GM21723 (cell line): ENCODE measurements at regions not wholly inside any gene's neighbourhood (a gene's known extent, or its start where the extent isn't known, plus 50 kb on each side); places are given as distances from the start of the nearest gene placed in this dataset.

Source experiments
- ATAC-seq: cut with Tn5 transposase; IDR thresholded peaks from one replicate; pipeline ENCODE4 v1.9.1; 2021; ENCODE audit warnings: mild to moderate bottlenecking, moderate library complexity; ENCODE audit not compliant: unreplicated experiment

GRCh38 chr6:95240514-95240913 lies 336.8 kb upstream of the MANEA start:
- no peak for ATAC-seq

GRCh38 chr6:95242560-95242959 lies 334.8 kb upstream of the MANEA start:
- ATAC-seq, result no peak

- ATAC-seq, result no peak
Measured at GRCh38 chr6:95243053-95243452, 334.3 kb upstream of the MANEA start.

- ATAC-seq, result no peak
Measured at GRCh38 chr6:95244751-95245150, 332.6 kb upstream of the MANEA start.

GRCh38 chr6:95248499-95248898 lies 328.8 kb upstream of the MANEA start:
- no peak for ATAC-seq

GRCh38 chr6:95249175-95249574 lies 328.2 kb upstream of the MANEA start:
- no peak for ATAC-seq

- no peak for ATAC-seq
Measured at GRCh38 chr6:95249661-95250060, 327.7 kb upstream of the MANEA start.

- ATAC-seq, result no peak
Measured at GRCh38 chr6:95263840-95264239, 313.5 kb upstream of the MANEA start.

GRCh38 chr6:95266537-95267258 lies 310.6 kb upstream of the MANEA start:
- no peak for ATAC-seq

GRCh38 chr6:95274686-95275235 lies 302.6 kb upstream of the MANEA start:
- no peak for ATAC-seq

- no peak for ATAC-seq
Measured at GRCh38 chr6:95279616-95280015, 297.7 kb upstream of the MANEA start.

- ATAC-seq, result no peak
Measured at GRCh38 chr6:95280686-95281273, 296.6 kb upstream of the MANEA start.

- ATAC-seq, result no peak
Measured at GRCh38 chr6:95285881-95286280, 291.5 kb upstream of the MANEA start.

- ATAC-seq, result no peak
Measured at GRCh38 chr6:95286874-95287273, 290.5 kb upstream of the MANEA start.

- no peak for ATAC-seq
Measured at GRCh38 chr6:95288251-95288650, 289.1 kb upstream of the MANEA start.

GRCh38 chr6:95292011-95292410 lies 285.3 kb upstream of the MANEA start:
- ATAC-seq, result no peak

- ATAC-seq, result no peak
Measured at GRCh38 chr6:95293257-95293656, 284.1 kb upstream of the MANEA start.

GRCh38 chr6:95294043-95294442 lies 283.3 kb upstream of the MANEA start:
- no peak for ATAC-seq

- no peak for ATAC-seq
Measured at GRCh38 chr6:95309545-95309944, 267.8 kb upstream of the MANEA start.

- ATAC-seq, result no peak
Measured at GRCh38 chr6:95318137-95318536, 259.2 kb upstream of the MANEA start.

- no peak for ATAC-seq
Measured at GRCh38 chr6:95321126-95321525, 256.2 kb upstream of the MANEA start.

- ATAC-seq, result no peak
Measured at GRCh38 chr6:95325916-95326315, 251.4 kb upstream of the MANEA start.

GRCh38 chr6:95328231-95328630 lies 249.1 kb upstream of the MANEA start:
- no peak for ATAC-seq
